NOMO-1 (cell line): ENCODE measurements at regions not wholly inside any gene's neighbourhood (a gene's known extent, or its start where the extent isn't known, plus 50 kb on each side); places are given as distances from the start of the nearest gene placed in this dataset.

Source experiments
- DNase-seq, 2 experiments: peaks; one replicate each; lab custom pipeline; 2025; ENCODE audit not compliant: unreplicated experiment in 2 of 2; lab: John Stamatoyannopoulos, UW

DNA sequence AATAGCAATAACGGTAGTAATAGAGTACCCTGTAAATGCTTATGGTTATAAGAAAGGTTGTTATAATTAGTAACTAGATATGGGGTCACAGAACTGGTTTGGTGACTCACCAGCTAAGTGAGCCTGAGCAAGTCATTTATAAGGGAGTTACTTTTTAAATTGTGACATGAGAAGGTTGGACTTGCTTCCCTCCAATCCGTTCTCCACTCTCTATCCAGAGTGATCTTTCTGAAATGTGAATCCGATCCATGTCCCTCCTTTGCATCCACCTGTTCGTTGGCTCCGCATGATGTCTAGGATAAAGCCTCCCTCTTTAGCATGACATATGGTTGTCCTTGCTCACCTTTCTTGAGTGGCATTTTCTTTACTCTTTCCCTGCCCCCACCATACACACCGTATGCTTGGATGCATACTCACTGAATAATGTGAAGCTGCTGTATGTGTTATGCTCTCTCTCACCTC lies 83.1 kb downstream of the CDC42EP3 start:
- DNase-seq: no peak

DNA sequence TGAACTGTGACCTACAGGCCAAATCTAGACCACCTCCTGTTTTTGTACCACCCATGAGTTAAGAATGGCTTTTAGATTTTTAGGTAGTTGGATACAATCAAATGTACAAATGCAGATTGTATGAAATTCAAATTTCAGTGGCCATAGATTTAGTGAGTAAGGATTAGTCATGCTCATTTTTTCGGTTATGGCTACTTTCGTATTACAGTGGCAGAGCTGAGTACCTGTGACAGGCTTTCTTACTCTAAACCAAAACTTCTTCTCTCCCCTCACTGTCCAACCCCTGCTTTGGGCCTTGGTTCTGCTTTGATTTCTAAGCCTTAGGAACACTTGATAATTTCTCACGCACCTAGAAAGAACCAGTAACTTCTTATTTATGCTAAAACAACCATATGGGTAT lies 82.1 kb downstream of the CDC42EP3 start:
- no peak for DNase-seq

DNA sequence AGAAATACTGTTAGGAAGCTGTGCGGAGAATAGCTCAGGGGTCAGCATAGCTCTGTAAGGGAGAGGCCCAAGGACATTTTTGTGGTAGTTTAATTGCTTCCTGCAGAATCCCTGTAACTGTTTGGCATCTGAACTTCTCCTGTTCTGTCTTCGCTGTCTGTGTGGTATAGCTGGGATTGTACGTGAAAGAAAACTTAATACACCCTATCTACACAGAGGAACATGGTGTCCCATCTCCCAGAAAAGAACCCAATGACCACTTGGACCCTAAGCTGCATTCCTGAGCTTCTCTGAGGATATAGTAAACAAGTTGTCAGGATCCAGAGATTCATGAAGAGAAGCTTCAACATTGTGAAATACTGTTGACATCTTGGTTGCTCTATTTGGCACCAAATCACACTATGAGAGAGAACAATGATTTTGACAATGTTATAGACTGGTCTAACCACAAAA lies 81.3 kb downstream of the CDC42EP3 start:
- peak; percentile 29 to 49 for DNase-seq
